Epithelial cell of esophagus (primary cell): ENCODE measurements at regions not wholly inside any gene's neighbourhood (a gene's known extent, or its start where the extent isn't known, plus 50 kb on each side); places are given as distances from the start of the nearest gene placed in this dataset.

Experiments used
- DNase-seq: peaks from one replicate; pipeline ENCODE4 v3.0.0; 2010; ENCODE audit warnings: low read depth
- H3K4me3 ChIP-seq: 2 replicates; pipeline ENCODE4 v1.5.1; 2011; ENCODE audit warnings: mild to moderate bottlenecking, low read length, control low read depth
- TF ChIP-seq, protein P1 (sequence below): IDR thresholded peaks from 2 replicates; pipeline ENCODE4 v1.5.1; 2011; ENCODE audit warnings: low read depth, mild to moderate bottlenecking, low read length, control low read depth, inconsistent platforms; ENCODE audit not compliant: insufficient read depth; ENCODE audit errors: missing control alignments

GRCh38 chr15:67955252-67955651 lies 98.9 kb upstream of the PIAS1 start:
- H3K4me3 ChIP-seq, result no peak overlapping the region
- TF ChIP-seq, protein P1, sequence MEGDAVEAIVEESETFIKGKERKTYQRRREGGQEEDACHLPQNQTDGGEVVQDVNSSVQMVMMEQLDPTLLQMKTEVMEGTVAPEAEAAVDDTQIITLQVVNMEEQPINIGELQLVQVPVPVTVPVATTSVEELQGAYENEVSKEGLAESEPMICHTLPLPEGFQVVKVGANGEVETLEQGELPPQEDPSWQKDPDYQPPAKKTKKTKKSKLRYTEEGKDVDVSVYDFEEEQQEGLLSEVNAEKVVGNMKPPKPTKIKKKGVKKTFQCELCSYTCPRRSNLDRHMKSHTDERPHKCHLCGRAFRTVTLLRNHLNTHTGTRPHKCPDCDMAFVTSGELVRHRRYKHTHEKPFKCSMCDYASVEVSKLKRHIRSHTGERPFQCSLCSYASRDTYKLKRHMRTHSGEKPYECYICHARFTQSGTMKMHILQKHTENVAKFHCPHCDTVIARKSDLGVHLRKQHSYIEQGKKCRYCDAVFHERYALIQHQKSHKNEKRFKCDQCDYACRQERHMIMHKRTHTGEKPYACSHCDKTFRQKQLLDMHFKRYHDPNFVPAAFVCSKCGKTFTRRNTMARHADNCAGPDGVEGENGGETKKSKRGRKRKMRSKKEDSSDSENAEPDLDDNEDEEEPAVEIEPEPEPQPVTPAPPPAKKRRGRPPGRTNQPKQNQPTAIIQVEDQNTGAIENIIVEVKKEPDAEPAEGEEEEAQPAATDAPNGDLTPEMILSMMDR, result no peak
- no peak for DNase-seq

GRCh38 chr15:67957435-67958132 lies 96.5 kb upstream of the PIAS1 start:
- TF ChIP-seq, protein P1, result no peak
- peak; percentile 24 for DNase-seq
- no peak overlapping the region for H3K4me3 ChIP-seq

- peak overlapping the region; percentile 19 for H3K4me3 ChIP-seq
- DNase-seq, result peak; percentile 46
- TF ChIP-seq, protein P1, result no peak
Observed at GRCh38 chr15:67967871-67968431, 86.2 kb upstream of the PIAS1 start.

DNA sequence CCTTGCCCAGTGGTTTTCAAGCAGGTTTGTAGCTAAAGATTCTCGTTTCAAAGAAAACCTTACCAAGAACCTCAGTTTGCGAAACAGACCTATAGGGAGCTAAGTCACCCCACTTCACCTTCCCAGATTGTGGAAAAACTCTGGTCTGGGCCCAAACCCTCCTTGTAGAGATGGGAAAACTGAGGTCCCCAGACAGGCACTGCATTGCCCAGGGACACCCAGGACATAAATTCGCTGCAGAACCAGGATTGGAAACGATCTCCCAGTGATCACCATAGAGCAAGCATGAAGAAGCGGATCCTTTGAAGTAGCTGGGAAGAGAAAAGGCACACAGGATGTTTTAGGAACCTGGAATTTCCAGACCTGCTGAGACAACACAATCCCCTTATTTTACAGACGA lies 85.6 kb upstream of the PIAS1 start:
- DNase-seq, result no peak
- TF ChIP-seq, protein P1, result no peak
- no peak overlapping the region for H3K4me3 ChIP-seq

GRCh38 chr15:67968966-67969365 lies 85.1 kb upstream of the PIAS1 start:
- no peak overlapping the region for H3K4me3 ChIP-seq
- TF ChIP-seq, protein P1, result no peak
- no peak for DNase-seq

DNA sequence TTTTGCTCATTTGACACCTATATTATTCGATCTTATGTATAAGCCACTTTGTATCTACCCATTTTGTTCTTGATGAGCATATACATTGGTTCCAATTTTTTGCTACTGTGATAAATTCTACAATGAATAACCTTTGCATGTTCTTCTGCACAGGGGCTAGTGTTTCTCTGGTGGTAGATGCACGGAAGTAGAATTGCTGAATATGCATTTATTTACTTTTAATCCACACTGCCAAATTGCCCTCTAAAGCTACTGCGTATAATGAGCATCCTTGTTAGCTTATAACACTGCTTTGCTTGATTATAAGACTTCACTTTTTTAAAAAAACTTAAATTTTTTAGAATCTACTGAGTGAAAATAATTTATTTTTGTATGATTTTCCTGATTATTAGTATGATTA lies 84.2 kb upstream of the PIAS1 start:
- TF ChIP-seq, protein P1, result no peak

GRCh38 chr15:67972377-67972776 lies 81.7 kb upstream of the PIAS1 start:
- no peak overlapping the region for H3K4me3 ChIP-seq
- DNase-seq, result no peak
- TF ChIP-seq, protein P1, result no peak

More for the DNA sequence above, 84.2 kb upstream of the PIAS1 start:
- no peak for DNase-seq
- no peak overlapping the region for H3K4me3 ChIP-seq
